H1 (cell line): ENCODE measurements at regions not wholly inside any gene's neighbourhood (a gene's known extent, or its start where the extent isn't known, plus 50 kb on each side); places are given as distances from the start of the nearest gene placed in this dataset.

Experiments
- ASH2L ChIP-seq: fragments of 200-600, 300-600 bp; sonication (generic); IDR thresholded peaks from one replicate; pipeline ENCODE4 v1.7.1; 2017; ENCODE audit warnings: low read length
- BCL11A ChIP-seq, 2 experiments: IDR thresholded peaks; one replicate each; pipeline ENCODE4 v1.6.1; 2011; ENCODE audit warnings: low read depth in 2 of 2, low read length in 2 of 2, mild to moderate bottlenecking in 2 of 2
- SP4 ChIP-seq: IDR thresholded peaks from 2 replicates; pipeline ENCODE4 v1.6.1; 2012; ENCODE audit warnings: low read length, inconsistent platforms

GRCh38 chr1:82478916-82479315, 678.2 kb downstream of the ADGRL2 start (continued):
- TF ChIP-seq ASH2L (no peak), SP4 (no peak), BCL11A (IDR thresholded peaks at IDR 0.05; ENCODE audit: low read depth in 2 of 2, low read length in 2 of 2) (no peak)
- TF ChIP-seq, all 59 proteins: peak for 0
